T-helper 2 cell treated with Interferon-gamma antibody and Interleukin-4, amounts not matched to agents 5 μg/mL and 100 μg/mL, for 36 hours (primary cell): ENCODE measurements at regions not wholly inside any gene's neighbourhood (a gene's known extent, or its start where the extent isn't known, plus 50 kb on each side); places are given as distances from the start of the nearest gene placed in this dataset.
"Not testable (repeated sequence)": the region's sequence is repeated elsewhere in the genome, so short reads cannot be mapped to it uniquely, and the experiment has no call there.

Experiments used
- DNase-seq: peaks from one replicate; pipeline ENCODE4 v3.0.0; 2021; ENCODE audit warnings: low spot score
- H3K27ac Mint-ChIP-seq: one replicate; pipeline ENCODE4 v1.8.0; 2021; ENCODE audit warnings: mild to moderate bottlenecking, mixed read lengths
- H3K27me3 Mint-ChIP-seq: one replicate; pipeline ENCODE4 v1.8.0; 2021; ENCODE audit warnings: low read depth, mixed read lengths
- H3K36me3 Mint-ChIP-seq: one replicate; pipeline ENCODE4 v1.8.0; 2021; ENCODE audit warnings: low read depth, mixed read lengths
- H3K4me1 Mint-ChIP-seq: one replicate; pipeline ENCODE4 v1.8.0; 2021; ENCODE audit warnings: low read depth, mixed read lengths
- H3K4me3 Mint-ChIP-seq: one replicate; pipeline ENCODE4 v1.8.0; 2022; ENCODE audit warnings: mild to moderate bottlenecking, moderate library complexity, mixed read lengths
- H3K9me3 Mint-ChIP-seq: one replicate; pipeline ENCODE4 v1.8.0; 2021; ENCODE audit warnings: mixed read lengths

DNA sequence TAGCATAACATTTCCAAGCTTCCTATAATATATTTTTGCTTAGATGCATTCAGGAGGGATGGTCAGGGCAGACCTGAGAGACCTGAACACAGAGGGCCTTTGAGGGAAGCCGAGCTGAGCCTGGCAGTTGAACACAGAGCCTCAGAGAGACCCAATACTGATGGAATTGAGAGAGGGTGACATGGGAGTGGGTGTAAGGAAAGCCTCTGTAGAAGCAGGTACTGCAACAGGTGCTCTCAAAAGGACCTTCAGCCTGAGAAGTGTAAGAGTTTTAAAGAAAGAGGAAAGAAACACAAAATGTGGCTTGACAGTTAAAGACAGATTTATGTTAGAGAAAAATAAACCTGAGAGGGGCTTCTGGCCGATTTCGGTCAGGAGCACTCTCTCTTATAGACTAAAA, 73.9 kb upstream of the PGBD5 start:
- Mint-ChIP-seq H3K27me3 (no peaks in the 10 kb centered on the region), H3K4me1 (no peaks in the 10 kb centered on the region), H3K27ac (no peak overlapping the region), H3K36me3 (no peaks in the 10 kb centered on the region), H3K4me3 (no peak overlapping the region), H3K9me3 (no peaks in the 10 kb centered on the region)
- DNase-seq = no peak

DNA sequence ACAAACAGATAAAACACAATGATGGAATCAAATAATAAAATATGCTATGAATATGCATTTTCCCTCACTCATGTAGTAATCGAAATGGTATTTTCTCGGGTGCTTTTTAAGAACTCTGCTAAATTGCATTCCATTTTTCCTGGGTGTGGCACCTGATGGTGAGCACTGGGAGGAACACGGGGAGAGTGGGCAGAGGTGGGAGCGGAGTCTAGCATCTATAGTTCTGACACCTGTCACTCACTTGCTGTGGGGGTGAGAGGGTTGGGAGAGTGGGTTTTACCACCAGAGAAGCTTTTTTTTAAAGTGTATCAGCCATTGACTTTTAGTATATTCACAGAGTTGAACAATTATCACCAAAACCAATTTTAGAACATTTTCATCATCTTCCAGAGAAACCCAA, 73.4 kb upstream of the PGBD5 start:
- H3K27me3 Mint-ChIP-seq = peaks cover 4% of the 10 kb centered on the region
- H3K9me3 Mint-ChIP-seq = no peaks in the 10 kb centered on the region
- DNase-seq = no peak
- H3K4me1 Mint-ChIP-seq = no peaks in the 10 kb centered on the region
- no peak overlapping the region for H3K27ac Mint-ChIP-seq
- H3K36me3 Mint-ChIP-seq = no peaks in the 10 kb centered on the region
- no peak overlapping the region for H3K4me3 Mint-ChIP-seq

DNA sequence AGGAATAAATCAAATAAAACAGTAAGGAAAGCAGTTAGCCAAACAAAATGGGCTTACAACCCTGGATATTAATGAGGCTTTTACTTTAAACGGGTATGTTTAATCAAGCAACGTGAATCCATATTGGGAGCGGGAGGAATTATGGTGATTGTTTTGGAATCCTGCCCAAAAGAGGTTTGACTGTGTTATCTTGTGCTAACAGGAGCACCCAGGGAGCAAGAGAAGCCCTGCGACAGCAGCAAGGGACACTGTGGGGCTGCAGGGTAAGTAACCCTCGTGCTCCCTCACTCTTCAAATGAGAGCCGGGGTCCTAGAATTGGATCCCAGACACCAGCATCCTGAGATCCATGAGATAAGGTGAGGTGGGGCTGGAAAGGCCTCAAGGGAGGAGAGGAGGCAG, 72.6 kb upstream of the PGBD5 start:
- Mint-ChIP-seq H3K27me3 (peaks cover 6% of the 10 kb centered on the region), H3K27ac (no peak overlapping the region), H3K36me3 (no peaks in the 10 kb centered on the region), H3K9me3 (no peaks in the 10 kb centered on the region), H3K4me3 (no peak overlapping the region), H3K4me1 (no peaks in the 10 kb centered on the region)
- DNase-seq = no peak

DNA sequence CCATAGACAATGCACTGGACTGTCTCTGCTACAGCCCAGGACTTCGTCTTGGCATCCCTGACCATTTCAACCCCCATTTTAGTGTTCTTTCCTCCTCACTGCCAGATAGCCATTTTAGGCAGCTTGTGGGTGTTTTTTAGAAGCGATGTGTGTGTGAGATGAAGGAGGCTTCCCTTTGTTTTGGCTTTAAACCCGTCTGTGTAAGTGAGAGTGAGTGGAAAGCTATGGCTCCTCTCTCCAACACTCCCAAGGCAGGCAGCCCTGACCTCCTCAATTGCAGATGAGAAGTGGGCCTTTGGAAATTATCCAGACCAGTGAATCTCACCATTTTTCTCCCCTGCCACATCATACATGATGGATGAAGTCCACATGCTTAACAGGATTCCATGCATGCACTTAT, 70.3 kb upstream of the PGBD5 start:
- H3K9me3 Mint-ChIP-seq = no peaks in the 10 kb centered on the region
- H3K27me3 Mint-ChIP-seq = peaks cover 10% of the 10 kb centered on the region
- no peak for DNase-seq
- no peaks in the 10 kb centered on the region for H3K4me1 Mint-ChIP-seq
- H3K4me3 Mint-ChIP-seq = no peak overlapping the region
- no peaks in the 10 kb centered on the region for H3K36me3 Mint-ChIP-seq
- H3K27ac Mint-ChIP-seq = peak overlapping the region; percentile 52

DNA sequence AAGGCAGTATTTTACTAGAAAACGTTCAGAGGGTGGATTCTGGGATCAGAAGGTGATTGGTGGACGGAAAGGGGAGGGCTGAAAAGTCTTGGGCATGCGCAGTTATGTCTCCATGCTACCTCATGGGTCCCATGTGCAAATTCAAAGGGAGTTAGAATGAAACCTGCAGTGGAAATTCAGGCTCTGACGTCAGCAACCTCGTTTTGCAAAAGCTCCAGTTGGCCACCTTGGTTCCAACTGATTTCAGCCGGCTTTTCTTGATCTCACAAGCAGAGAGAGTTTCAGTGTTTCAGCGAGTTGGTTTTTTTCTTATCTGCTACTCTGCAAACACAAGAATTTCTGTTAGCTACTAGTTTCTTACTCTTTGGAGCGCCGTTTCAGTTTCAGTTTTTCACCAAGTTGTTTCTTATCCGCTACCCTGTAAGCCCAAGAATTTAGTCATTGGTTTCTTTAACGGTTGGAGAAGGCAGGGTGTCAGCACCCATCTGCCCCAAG, 69.8 kb upstream of the PGBD5 start:
- H3K4me1 Mint-ChIP-seq = no peaks in the 10 kb centered on the region

DNA sequence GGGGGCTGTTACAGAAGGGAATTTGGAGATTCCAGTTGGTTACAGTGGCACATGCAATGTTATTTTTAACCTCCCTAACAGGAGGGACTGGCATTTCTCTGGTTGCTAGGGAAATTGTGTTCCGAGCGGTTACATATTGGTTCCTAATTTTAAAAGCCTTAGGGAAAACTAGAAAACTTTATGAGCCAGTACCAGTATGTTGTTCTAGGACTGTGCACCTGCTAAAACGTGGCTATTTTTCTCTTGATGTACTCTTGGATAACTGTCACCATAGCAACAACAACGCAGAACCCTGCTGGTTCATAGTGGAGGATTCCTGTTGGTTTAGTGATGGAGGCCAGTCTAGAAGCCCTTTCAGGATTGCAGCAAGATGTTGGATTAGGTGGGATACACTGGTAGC, 68.9 kb upstream of the PGBD5 start:
- no peak for DNase-seq
- Mint-ChIP-seq H3K9me3 (no peaks in the 10 kb centered on the region), H3K4me1 (no peaks in the 10 kb centered on the region), H3K27me3 (peaks cover 10% of the 10 kb centered on the region), H3K27ac (no peak overlapping the region), H3K36me3 (no peaks in the 10 kb centered on the region), H3K4me3 (no peak overlapping the region)

More for the DNA sequence above, 69.8 kb upstream of the PGBD5 start:
- Mint-ChIP-seq H3K9me3 (no peaks in the 10 kb centered on the region), H3K36me3 (no peaks in the 10 kb centered on the region), H3K4me3 (no peak overlapping the region), H3K27me3 (peaks cover 10% of the 10 kb centered on the region), H3K27ac (no peak overlapping the region)
- no peak for DNase-seq

DNA sequence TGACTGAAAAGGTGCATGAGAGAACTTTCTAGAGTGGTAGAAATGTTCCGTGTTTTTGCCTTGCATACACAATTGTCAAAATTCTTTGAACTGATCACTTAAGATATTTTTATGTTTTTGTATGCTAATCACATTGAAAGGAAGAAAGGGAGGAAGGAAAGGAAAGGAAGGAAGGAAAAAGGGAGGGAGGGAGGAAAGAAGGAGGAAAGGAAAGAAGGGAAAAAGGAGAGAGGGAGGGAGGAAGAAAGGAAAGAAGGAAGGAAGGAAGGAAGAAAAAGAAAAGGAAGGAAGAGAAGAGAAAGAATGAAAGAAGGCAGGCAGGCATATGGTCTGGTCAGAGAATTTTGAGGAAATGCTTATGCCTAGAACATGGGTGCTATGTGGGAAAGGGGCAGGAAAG, 68.4 kb upstream of the PGBD5 start:
- no peaks in the 10 kb centered on the region for H3K9me3 Mint-ChIP-seq
- no peaks in the 10 kb centered on the region for H3K36me3 Mint-ChIP-seq
- no peak overlapping the region for H3K4me3 Mint-ChIP-seq
- no peak overlapping the region for H3K27ac Mint-ChIP-seq
- H3K4me1 Mint-ChIP-seq = no peaks in the 10 kb centered on the region
- peaks cover 10% of the 10 kb centered on the region for H3K27me3 Mint-ChIP-seq
- DNase-seq = no peak

DNA sequence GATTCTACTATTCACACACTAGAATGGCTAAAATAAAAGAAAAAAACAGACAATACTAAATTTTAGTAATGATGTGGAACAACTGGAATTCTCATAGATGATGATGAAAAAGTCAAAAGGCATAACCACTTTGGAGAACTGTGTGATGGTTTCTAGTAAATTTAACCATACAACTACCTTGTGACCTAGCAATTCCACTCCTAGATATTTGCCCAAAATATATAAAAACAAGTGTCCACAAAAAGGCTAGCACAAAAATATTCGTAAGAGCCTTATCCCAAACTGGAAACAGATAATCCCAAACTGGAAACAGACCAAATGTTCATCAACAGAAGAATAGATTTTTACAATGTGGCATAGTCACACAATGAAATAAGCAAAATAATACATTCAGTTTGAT, 67.9 kb upstream of the PGBD5 start:
- DNase-seq = no peak
- no peak overlapping the region for H3K27ac Mint-ChIP-seq
- H3K4me3 Mint-ChIP-seq = no peak overlapping the region
- no peaks in the 10 kb centered on the region for H3K4me1 Mint-ChIP-seq
- H3K9me3 Mint-ChIP-seq = no peaks in the 10 kb centered on the region
- peaks cover 10% of the 10 kb centered on the region for H3K27me3 Mint-ChIP-seq
- no peaks in the 10 kb centered on the region for H3K36me3 Mint-ChIP-seq

DNA sequence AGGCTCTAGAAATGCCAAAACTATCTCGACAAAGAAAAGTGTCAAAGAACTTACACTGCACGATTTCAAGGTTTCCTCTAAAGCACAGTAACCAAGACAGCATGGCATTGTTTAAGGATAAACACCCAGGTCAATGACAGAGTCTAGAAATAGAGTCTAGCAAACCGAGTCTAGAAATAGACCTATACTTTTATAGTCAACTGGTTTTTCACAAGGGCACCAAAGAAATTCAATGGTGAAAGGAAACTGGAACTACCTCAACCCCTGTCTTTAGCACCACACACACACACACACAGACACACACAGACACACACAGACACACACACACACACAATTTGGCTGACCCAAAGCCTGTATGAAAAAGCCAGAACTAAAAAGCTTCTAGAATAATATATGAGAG, 67.1 kb upstream of the PGBD5 start:
- Mint-ChIP-seq H3K36me3 (no peaks in the 10 kb centered on the region), H3K27me3 (peaks cover 10% of the 10 kb centered on the region), H3K4me1 (no peaks in the 10 kb centered on the region), H3K4me3 (no peak overlapping the region), H3K9me3 (no peaks in the 10 kb centered on the region), H3K27ac (no peak overlapping the region)
- DNase-seq = no peak

DNA sequence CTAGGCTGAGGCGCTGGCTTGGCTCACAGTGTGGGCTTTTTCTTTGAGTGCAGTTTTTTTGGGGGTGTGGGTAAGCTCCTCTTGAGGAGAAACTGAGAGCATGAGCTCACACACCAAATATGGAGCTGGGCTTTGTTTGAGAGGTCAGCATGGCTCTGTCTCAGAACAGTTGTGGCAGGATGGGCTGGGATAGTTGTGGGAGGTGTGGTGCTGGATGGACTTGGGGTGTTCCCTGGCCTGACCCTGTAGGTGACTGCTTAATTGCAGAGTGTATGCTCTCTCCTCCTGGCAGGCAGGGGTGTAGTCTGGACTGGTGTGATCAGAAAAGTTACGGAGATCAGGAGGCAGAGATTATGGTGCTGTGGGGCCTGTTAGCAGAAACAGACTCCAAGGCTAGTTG, 64.3 kb upstream of the PGBD5 start:
- DNase-seq = no peak
- no peak overlapping the region for H3K27ac Mint-ChIP-seq
- no peaks in the 10 kb centered on the region for H3K4me1 Mint-ChIP-seq
- H3K9me3 Mint-ChIP-seq = no peaks in the 10 kb centered on the region
- no peaks in the 10 kb centered on the region for H3K36me3 Mint-ChIP-seq
- no peak overlapping the region for H3K4me3 Mint-ChIP-seq
- H3K27me3 Mint-ChIP-seq = peaks cover 10% of the 10 kb centered on the region

DNA sequence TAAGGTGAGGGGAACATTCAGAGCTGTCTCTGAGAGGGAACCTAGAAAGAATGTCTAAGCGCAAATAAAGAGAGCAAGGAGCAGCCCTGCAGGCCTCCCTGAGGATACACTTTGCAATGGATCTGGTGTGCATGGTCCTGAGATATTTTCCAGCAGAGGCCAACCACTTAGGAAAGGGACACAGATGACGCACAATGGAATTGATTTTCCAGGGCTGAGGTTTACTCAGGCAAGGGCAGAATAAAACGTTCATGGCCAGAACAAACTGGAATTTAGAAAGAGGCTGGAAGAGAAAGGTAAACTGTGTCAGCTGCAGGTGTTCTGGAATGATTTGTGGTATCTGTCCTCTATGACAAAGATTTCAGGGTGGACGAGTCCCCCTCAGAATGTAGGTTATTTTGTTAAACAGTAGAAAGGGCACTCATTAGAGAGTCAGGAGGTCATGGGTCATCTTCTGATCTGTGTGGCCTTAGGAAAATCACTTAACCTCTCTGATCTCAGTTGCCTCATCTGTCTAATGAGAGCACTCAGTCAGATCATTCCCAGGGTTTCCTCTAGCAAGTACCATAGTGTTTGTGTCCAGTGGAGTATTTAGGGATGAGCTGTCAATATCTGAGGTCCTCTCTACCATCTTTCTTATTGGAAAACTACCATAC, 61.8 kb upstream of the PGBD5 start:
- no peak overlapping the region for H3K4me3 Mint-ChIP-seq
- H3K9me3 Mint-ChIP-seq = no peaks in the 10 kb centered on the region
- DNase-seq = no peak
- H3K27ac Mint-ChIP-seq = no peak overlapping the region
- no peaks in the 10 kb centered on the region for H3K27me3 Mint-ChIP-seq
- no peaks in the 10 kb centered on the region for H3K36me3 Mint-ChIP-seq
- no peaks in the 10 kb centered on the region for H3K4me1 Mint-ChIP-seq

DNA sequence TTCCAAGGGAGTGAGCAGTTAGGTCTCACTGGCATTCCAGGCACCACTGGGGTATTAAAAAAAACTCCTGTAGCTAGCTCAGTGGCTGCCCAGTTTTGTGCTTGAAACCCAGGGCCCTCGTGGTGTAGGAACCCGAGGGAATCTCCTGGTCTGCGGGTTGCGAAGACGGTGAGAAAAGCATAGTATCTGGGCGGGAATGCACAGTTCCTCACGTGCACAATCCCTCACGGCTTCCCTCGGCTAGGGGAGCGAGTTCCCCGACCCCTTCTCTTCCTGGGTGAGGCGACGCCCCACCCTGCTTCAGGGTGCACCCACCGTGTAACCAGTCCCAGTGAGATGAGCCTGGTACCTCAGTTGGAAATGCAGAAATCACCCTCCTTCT, 50.5 kb upstream of the PGBD5 start:
- Mint-ChIP-seq H3K27ac (no peak overlapping the region), H3K9me3 (no peaks in the 10 kb centered on the region), H3K4me3 (no peak overlapping the region), H3K36me3 (no peaks in the 10 kb centered on the region), H3K4me1 (no peaks in the 10 kb centered on the region), H3K27me3 (peaks cover 20% of the 10 kb centered on the region)
- DNase-seq = no peak

DNA sequence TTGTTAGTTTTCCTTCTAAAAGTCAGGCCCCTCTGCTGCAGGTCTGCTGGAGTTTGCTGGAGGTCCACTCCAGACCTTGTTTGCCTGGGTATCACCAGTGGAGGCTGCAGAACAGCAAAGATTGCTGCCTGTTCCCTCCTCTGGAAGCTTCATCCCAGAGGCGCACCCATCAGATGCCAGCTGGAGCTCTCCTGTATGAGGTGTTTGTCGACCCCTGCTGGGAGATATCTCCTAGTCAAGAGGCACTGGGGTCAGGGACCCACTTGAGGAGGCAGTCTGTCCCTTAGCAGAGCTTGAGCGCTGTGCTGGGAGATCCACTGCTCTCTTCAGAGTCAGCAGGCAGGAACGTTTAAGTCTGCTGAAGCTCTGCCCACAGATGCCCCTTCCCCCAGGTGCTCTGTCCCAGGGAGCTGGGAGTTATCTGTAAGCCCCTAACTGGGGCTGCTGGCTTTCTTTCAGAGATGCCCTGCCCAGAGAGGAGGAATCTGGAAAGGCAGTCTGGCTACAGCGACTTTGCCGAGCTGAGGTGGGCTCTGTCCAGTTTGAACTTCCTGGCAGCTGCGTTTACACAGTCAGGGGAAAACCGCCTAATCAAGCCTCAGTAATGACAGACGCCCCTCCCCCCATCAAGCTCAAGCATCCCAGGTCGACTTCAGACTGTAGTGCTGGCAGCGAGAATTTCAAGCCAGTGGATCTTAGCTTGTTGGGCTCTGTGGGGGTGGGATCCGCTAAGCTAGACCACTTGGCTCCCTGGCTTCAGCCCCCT, 49.9 kb upstream of the PGBD5 start:
- peaks cover 16% of the 10 kb centered on the region for H3K27me3 Mint-ChIP-seq
- not testable (repeated sequence) for H3K4me1 Mint-ChIP-seq, DNase-seq, H3K36me3 Mint-ChIP-seq, H3K9me3 Mint-ChIP-seq, H3K4me3 Mint-ChIP-seq, H3K27ac Mint-ChIP-seq
